Suprapubic skin (tissue), 4 donors: ENCODE measurements at regions not wholly inside any gene's neighbourhood (a gene's known extent, or its start where the extent isn't known, plus 50 kb on each side); places are given as distances from the start of the nearest gene placed in this dataset.

Source experiments
- DNase-seq, 2 donors: peaks; one replicate each; pipeline ENCODE4 v3.0.0-alpha.2; 2019; ENCODE audit warnings: low spot score in 2 of 2
- H3K27ac ChIP-seq: fragments of 200-600 bp; sonication (generic); one replicate; pipeline ENCODE4 v1.5.1; 2019
- H3K27me3 ChIP-seq: fragments of 200-600 bp; sonication (generic); one replicate; pipeline ENCODE4 v1.5.1; 2019
- H3K36me3 ChIP-seq: fragments of 200-600 bp; sonication (generic); one replicate; pipeline ENCODE4 v1.5.1; 2019
- H3K4me1 ChIP-seq: fragments of 200-600 bp; sonication (generic); one replicate; pipeline ENCODE4 v1.5.1; 2019
- H3K4me3 ChIP-seq: fragments of 200-600 bp; sonication (generic); one replicate; pipeline ENCODE4 v1.5.1; 2019; ENCODE audit warnings: mild to moderate bottlenecking
- H3K9me3 ChIP-seq: fragments of 200-600 bp; sonication (generic); one replicate; pipeline ENCODE4 v1.5.1; 2019
- CTCF ChIP-seq, 2 donors: fragments of 200-600 bp in 1 of 2; fragments of 450-650 bp in 1 of 2; sonication (generic) in 1 of 2; IDR thresholded peaks; one replicate each; pipeline ENCODE4 v1.5.1; 2016 to 2019; ENCODE audit warnings: antibody characterized with exemption in 2 of 2, mild to moderate bottlenecking in 1 of 2, moderate library complexity in 1 of 2
- EP300 ChIP-seq: sonication (generic); formaldehyde crosslinking; IDR thresholded peaks from one replicate; pipeline ENCODE4 v1.6.1; 2017; ENCODE audit warnings: antibody characterized with exemption
- POLR2A ChIP-seq, 2 donors: fragments of 450-650 bp; IDR thresholded peaks; one replicate each; pipeline ENCODE4 v1.6.1; 2017; ENCODE audit warnings: antibody characterized with exemption in 2 of 2, mild to moderate bottlenecking in 2 of 2, moderate library complexity in 2 of 2
- POLR2AphosphoS5 ChIP-seq, 3 donors: sonication (generic); formaldehyde crosslinking; IDR thresholded peaks; one replicate each; pipeline ENCODE4 v1.6.1; 2017; ENCODE audit warnings: antibody characterized with exemption in 3 of 3
- WGBS: methylation state at CpG from one replicate; pipeline ENCODE4 v1.1.5; 2018; 5-methylcytosine and 5-hydroxymethylcytosine counted together

- no peak overlapping the region for H3K4me3 ChIP-seq
These were observed 251.4 kb upstream of the ATP2B1 start for GRCh38 chr12:89960011-89960507.

GRCh38 chr12:89959179-89959578 lies 250.5 kb upstream of the ATP2B1 start:
- 23% methylated on average over 1 of the region's 1 CpG for WGBS

More at GRCh38 chr12:89960011-89960507, 251.4 kb upstream of the ATP2B1 start:
- no peaks in the 10 kb centered on the region for H3K9me3 ChIP-seq
- DNase-seq = no peak
- H3K36me3 ChIP-seq = no peaks in the 10 kb centered on the region
- TF ChIP-seq EP300 = no peak
- no peak for TF ChIP-seq CTCF (IDR thresholded peaks at IDR 0.05)
- TF ChIP-seq POLR2AphosphoS5 (IDR thresholded peaks at IDR 0.05) = no peak
- TF ChIP-seq POLR2A (IDR thresholded peaks at IDR 0.05) = no peak
- H3K4me1 ChIP-seq = peaks cover 8% of the 10 kb centered on the region
- 38% methylated on average over 2 of the region's 2 CpGs for WGBS
- no peaks in the 10 kb centered on the region for H3K27me3 ChIP-seq
- H3K27ac ChIP-seq = no peak overlapping the region

GRCh38 chr12:89954259-89954658 lies 245.6 kb upstream of the ATP2B1 start:
- DNase-seq = no peak
- no peak for TF ChIP-seq POLR2A (IDR thresholded peaks at IDR 0.05)
- TF ChIP-seq EP300 = no peak
- no peak for TF ChIP-seq CTCF (IDR thresholded peaks at IDR 0.05)
- TF ChIP-seq POLR2AphosphoS5 (IDR thresholded peaks at IDR 0.05) = no peak

More at GRCh38 chr12:89959179-89959578, 250.5 kb upstream of the ATP2B1 start:
- Histone ChIP-seq H3K4me3 (no peak overlapping the region), H3K27ac (no peak overlapping the region), H3K36me3 (no peaks in the 10 kb centered on the region), H3K27me3 (no peaks in the 10 kb centered on the region), H3K4me1 (peaks cover 8% of the 10 kb centered on the region), H3K9me3 (no peaks in the 10 kb centered on the region)
- TF ChIP-seq POLR2AphosphoS5 (IDR thresholded peaks at IDR 0.05) (no peak), POLR2A (IDR thresholded peaks at IDR 0.05) (no peak), CTCF (IDR thresholded peaks at IDR 0.05) (no peak), EP300 (no peak)
- DNase-seq = no peak

GRCh38 chr12:89951694-89952060 lies 243.0 kb upstream of the ATP2B1 start:
- H3K9me3 ChIP-seq = no peaks in the 10 kb centered on the region
- no peak overlapping the region for H3K27ac ChIP-seq
- peaks cover 32% of the 10 kb centered on the region for H3K4me1 ChIP-seq
- DNase-seq = no peak
- H3K36me3 ChIP-seq = no peaks in the 10 kb centered on the region
- no peak overlapping the region for H3K4me3 ChIP-seq
- H3K27me3 ChIP-seq = no peaks in the 10 kb centered on the region
- WGBS = 92% methylated on average over 2 of the region's 2 CpGs
- no peak for TF ChIP-seq POLR2AphosphoS5 (IDR thresholded peaks at IDR 0.05)
- TF ChIP-seq EP300 = no peak
- TF ChIP-seq CTCF (IDR thresholded peaks at IDR 0.05) = no peak
- TF ChIP-seq POLR2A (IDR thresholded peaks at IDR 0.05) = no peak

More at GRCh38 chr12:89954259-89954658, 245.6 kb upstream of the ATP2B1 start:
- WGBS = 91% methylated on average over 3 of the region's 3 CpGs
- no peaks in the 10 kb centered on the region for H3K9me3 ChIP-seq
- peaks cover 10% of the 10 kb centered on the region for H3K4me1 ChIP-seq
- H3K36me3 ChIP-seq = no peaks in the 10 kb centered on the region
- H3K27me3 ChIP-seq = no peaks in the 10 kb centered on the region
- H3K27ac ChIP-seq = peak overlapping the region; percentile 32
- no peak overlapping the region for H3K4me3 ChIP-seq

GRCh38 chr12:89951050-89951693 lies 242.5 kb upstream of the ATP2B1 start:
- TF ChIP-seq POLR2AphosphoS5 (IDR thresholded peaks at IDR 0.05) = no peak
- TF ChIP-seq EP300 = no peak
- TF ChIP-seq POLR2A (IDR thresholded peaks at IDR 0.05) = no peak
- no peak for TF ChIP-seq CTCF (IDR thresholded peaks at IDR 0.05)
- no peak overlapping the region for H3K27ac ChIP-seq
- H3K9me3 ChIP-seq = no peaks in the 10 kb centered on the region
- H3K27me3 ChIP-seq = no peaks in the 10 kb centered on the region
- H3K4me3 ChIP-seq = no peak overlapping the region
- WGBS = 71% methylated on average over 2 of the region's 2 CpGs
- H3K4me1 ChIP-seq = peaks cover 32% of the 10 kb centered on the region
- H3K36me3 ChIP-seq = no peaks in the 10 kb centered on the region
- DNase-seq = no peak
